HG02642 (cell line): ENCODE measurements at regions not wholly inside any gene's neighbourhood (a gene's known extent, or its start where the extent isn't known, plus 50 kb on each side); places are given as distances from the start of the nearest gene placed in this dataset.

Experiments used
- ATAC-seq: cut with Tn5 transposase; IDR thresholded peaks from one replicate; pipeline ENCODE4 v1.9.1; 2021; ENCODE audit warnings: mild to moderate bottlenecking; ENCODE audit not compliant: unreplicated experiment, poor library complexity

- ATAC-seq: no peak
Observed at GRCh38 chr3:182240474-182240873, 528.7 kb downstream of the SOX2 start.

DNA sequence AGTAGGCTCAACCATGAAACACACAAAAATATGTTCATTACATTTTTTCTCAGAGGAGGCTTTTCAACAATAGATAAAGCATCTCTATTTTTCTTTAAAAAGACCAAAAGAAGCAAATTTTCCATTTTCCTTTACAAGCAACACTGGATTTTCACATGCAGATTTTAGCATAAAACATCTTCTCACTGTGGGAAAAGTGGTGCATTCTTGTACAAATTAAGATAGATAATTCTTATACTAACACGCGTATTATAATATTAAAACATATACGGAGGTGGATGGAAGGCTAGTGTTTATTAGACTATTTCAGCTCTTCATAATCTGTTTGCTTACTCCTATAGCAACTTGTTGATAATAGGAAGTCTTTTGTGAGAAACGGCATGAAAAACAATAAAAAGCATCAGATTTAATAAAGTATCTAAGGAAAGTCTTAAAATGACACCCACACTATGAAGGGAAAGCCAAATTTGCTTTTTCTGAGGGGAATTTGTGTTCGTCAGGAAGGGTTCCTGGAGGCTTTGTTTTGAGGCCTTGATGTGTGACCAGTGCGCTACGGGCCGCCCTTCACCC lies 529.6 kb downstream of the SOX2 start:
- no peak for ATAC-seq

DNA sequence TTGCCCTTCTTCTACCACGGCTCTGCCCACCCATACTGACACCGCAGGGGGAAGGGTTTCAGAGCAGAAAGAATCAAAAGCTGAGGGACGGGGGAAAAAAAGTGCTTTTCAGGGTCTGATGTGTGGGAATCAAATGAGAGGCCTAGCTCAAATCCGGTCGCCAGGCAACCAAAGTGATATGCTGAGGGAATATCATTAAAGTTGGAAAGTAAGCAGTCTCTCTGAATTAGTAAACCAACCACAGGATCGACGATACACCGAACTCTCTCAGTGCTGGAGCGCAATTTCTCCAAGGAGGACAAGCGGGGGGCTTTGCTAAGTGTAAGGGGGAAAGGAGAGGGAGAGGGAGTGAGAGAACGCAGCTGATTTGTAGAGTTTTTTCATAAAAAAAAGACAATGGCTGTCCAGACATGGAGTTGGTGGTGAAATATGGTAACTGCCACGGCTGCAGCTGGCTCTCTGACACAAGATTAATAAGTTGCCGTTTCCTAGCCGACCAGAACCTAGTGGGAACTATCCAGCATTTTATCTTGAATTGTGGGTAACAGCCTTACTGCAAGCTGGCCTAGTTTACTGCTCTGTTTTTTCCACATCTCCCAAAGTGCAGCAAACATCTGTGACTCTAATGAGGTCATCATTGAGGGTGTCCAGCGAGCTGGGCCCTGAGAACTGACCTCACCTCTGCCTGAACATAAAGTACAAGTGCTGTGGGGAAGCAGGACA lies 530.2 kb downstream of the SOX2 start:
- no peak for ATAC-seq

DNA sequence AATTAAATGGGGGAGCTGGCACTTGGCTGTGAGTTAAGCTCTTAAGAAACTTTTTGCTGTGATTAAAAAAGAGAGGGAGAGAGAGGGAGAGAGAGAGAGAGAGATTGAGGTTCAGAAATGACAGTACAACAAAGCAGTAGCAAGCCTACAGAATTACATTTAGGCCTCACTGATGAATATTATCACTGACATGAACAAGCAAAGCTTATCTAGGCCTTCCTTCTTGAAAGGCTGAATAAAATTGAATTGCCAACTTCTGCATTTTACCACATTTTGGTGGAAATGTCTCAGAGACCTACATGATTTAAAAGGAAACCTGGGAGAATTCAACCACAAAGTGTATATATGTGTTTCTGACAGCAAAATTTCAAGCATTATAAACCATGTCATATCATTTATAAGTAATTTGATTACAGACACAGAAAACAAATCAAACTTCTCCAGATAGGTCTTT lies 530.8 kb downstream of the SOX2 start:
- no peak for ATAC-seq

DNA sequence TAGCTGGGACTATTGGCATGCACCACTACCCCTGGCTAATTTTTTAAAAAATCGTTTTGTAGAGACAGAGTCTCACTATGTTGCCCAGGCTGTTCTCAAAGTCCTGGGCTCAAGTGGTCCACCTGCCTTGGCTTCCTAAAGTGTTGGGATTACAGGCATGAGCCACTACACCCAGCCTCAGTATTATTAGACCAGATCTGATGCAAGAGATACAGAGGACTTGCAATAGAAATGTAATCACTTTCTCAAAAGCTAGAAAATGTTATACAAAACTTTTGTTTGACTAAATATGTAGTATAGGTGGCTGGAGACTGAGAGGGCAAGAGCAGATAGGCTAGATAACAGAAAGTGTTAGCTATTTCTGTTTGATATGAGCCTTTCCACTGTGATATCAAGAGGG lies 531.9 kb downstream of the SOX2 start:
- no peak for ATAC-seq

GRCh38 chr3:182244222-182244971 lies 532.7 kb downstream of the SOX2 start:
- ATAC-seq: no peak

GRCh38 chr3:182245059-182245458 lies 533.3 kb downstream of the SOX2 start:
- no peak for ATAC-seq

DNA sequence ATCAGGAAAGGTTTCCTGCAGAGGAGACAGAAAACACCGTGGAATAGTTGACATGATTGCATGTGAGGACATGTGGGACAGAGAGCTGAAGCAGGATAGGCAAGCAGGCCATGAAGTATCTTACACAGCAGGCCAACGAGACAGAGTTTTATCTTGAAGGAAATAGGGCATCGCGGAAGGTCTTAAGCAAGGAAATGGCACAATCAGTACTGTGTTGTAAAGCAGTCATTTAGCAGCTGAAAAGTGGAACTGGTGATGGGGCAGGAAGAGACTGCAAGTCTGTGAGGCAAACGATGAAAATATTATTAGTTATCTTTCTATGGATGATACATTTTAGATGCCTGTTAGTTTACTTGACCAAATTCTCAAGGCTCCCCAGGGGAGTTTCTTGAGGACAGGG lies 535.1 kb downstream of the SOX2 start:
- ATAC-seq: no peak

GRCh38 chr3:182248349-182248880 lies 536.7 kb downstream of the SOX2 start:
- no peak for ATAC-seq

DNA sequence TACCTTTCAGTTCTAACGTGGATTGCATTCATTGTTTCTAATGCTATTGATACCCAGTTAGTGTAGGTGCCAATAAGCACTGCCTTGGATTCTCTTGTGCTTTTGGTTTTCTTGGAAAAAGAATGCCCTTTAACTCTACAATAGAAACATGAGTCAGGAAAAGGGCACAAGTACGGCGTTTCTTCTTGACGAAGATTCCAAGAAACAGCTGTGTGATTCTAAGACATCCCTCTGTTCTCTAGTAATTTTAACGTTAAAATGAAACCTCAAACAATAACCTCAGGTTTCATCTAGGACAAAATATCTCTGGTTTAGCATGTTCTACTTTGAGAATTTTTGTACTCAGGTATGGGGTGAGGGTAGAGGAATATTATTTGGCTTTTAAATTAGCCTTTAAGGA lies 540.5 kb upstream of the ATP11B start:
- ATAC-seq: no peak

- ATAC-seq: no peak
Observed at GRCh38 chr3:182255158-182255557, 538.1 kb upstream of the ATP11B start.

DNA sequence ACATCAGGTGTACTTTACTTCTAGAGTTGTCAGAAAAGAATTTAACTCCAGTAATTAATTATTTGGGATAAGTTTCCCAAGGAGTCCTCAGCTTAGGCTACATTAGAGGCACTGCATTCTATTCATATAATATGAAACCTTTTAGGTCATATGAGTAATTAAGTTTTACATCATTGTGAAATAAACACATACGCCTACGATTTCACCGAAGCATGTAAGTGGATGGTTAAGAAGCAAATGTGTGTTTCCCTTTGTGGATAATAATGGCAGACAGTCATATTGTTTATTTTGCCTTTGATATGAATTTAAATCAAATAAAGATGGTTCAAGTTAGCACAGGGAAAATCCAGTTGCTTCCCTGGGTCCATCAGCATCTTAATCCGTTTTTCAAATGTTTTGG lies 535.9 kb upstream of the ATP11B start:
- ATAC-seq: no peak

- no peak for ATAC-seq
Observed at GRCh38 chr3:182258538-182259177, 534.6 kb upstream of the ATP11B start.

DNA sequence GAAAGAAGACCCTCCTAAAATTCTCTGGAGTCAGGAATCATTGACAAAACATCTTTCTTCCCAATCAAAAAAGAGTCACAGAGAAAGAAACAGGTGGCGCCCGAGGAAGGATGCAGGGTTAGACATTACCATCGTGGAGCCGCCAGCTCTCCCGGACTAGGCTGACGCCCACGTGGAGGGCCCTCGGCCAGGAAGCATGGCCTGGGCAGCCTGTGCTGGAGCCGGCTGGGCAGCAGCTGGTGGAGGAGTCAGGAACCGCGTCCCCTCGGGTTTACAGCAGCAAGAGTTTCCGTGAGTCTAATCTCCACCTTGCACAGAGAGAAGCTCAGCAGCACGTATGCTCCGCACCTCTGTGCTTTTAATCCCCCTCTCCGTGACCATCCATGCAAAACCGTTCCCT lies 533.7 kb upstream of the ATP11B start:
- ATAC-seq: no peak

- ATAC-seq: no peak
Observed at GRCh38 chr3:182261041-182261440, 532.3 kb upstream of the ATP11B start.

DNA sequence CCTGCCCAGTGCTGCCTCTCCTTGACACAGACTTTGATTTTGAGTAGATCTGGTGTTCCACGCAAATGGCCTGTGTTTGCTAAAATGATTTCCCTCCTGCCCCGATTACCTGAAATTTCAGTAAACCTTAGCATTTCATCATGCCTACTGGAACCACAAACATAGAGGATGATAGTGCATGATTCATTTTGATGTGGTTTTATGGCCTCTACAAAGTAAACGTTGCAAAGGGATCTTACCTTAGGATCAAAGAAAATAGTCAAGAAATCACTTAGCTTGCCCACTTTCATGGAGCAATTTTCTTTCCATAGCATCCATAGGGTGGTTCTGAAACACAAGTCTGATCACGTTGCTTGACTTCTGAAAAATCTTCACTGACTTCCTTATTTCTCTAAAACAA lies 524.6 kb upstream of the ATP11B start:
- no peak for ATAC-seq

GRCh38 chr3:182276512-182276911 lies 516.8 kb upstream of the ATP11B start:
- no peak for ATAC-seq

DNA sequence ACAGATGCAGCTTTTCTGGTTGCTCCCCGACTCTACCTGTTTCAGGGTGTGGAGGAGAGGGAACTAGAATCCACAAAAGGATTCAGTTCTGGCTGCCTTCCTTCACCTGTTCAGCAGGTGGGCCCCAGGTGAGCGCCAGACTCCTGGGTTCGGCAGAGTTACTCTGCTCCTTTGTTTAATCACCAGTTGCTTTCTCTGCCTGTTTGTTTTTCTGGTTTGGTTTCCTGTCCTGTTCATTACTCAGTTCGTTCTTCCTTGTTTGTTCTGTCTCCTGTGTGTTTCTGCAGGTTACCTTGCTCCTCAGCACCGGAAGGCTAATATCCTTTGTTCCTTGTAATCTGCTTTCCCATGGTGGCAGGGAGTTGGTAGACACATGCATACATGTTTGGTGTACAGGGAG lies 508.5 kb upstream of the ATP11B start:
- no peak for ATAC-seq

GRCh38 chr3:182292591-182292990 lies 500.7 kb upstream of the ATP11B start:
- no peak for ATAC-seq

DNA sequence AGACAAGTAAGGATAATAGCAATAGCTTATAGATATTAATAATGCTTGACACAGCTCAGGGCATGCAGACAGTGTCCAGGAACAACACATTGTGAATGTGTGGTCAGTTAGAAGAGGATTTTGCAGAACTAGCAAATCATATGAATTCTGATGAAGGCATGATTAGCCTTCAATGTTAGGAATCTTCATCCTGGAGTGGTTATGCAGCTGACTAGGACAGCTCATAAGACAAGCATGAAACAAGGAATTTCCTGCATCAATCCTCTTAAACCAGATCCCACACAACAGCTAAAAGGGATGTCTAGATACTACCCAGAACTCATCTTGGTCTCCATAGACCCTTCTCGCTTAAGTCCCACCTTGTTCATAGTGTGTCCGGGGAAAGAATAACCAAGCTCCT lies 499.0 kb upstream of the ATP11B start:
- ATAC-seq: no peak

GRCh38 chr3:182294696-182295095 lies 498.6 kb upstream of the ATP11B start:
- no peak for ATAC-seq
